ENCODE measurements at regions not wholly inside any gene's neighbourhood (a gene's known extent, or its start where the extent isn't known, plus 50 kb on each side); places are given as distances from the start of the nearest gene placed in this dataset.
"Not testable (repeated sequence)": the region's sequence is repeated elsewhere in the genome, so short reads cannot be mapped to it uniquely, and the experiment has no call there.

DNA sequence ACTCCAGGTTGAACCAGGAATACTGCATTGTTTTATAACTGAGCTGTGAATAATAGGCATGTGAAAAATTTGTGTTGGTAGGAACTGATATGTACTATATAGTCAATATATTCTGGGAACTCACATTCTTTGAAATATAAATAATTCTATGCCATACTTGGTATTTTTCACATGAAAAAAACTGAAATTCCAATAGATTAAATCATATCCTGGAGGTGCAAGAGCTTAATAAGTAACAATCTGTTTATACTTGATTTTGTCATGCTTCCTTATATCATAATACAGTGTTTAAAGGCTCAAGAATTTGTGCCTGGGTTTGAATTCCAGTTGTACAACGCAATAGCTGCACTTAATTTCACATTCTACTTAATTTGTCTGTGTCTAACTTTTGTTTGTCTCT lies 387.0 kb downstream of the USP25 start:
- no peak for DNase-seq (ENCODE audit: low spot score)

DNA sequence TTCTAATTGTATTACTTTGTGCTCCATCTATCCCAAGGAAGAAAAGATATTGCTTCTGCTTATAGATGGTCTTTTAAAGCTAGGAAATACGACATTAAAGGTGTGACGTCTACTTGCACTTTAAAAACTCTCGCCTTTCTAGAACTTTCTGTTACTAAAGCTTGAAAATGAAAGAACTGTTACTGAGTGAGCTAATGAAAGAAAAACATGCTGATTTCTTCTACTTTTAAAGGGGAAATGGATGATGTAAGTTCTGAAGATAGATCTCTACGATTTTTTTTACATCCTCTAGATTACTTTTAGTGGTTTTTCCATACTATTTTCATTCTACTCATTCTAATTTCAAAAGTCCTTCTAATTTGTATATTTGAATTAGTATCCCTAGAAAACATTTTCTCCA lies 387.5 kb downstream of the USP25 start:
- DNase-seq (ENCODE audit: low spot score) = no peak

DNA sequence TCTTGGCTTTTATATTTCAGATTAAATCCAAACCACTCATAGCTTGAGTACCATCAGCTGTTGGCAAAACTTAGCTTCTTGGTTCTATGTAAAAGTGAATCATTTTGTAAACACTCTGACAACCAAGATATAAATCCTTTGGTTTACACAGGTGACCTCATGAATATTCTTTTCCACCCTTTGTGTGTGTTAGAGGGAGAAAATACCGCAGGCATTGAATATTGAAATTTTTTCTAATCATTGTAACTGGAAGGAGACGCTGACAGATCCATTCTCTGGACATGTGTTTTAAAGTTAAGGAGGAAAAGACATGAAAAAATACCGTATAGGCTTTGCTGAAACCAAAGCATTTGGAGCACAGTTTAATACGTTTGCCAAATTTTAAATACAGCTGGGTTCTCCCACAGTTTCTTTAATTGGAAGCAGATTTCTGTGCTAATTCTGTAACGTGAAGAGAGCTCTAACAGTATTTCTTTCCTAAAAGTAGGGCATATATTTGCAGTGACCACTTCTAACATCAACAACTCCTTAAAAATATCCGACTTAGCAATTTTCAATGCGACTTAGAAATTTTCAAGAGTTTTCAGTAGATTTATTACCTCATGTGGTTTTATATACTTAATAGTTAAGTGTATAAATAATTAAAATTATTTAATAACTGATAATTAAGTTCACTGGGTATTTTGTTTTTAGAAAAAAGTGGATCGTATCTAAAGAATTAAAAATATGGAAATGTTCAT lies 388.2 kb downstream of the USP25 start:
- DNase-seq (ENCODE audit: low spot score) = no peak

DNA sequence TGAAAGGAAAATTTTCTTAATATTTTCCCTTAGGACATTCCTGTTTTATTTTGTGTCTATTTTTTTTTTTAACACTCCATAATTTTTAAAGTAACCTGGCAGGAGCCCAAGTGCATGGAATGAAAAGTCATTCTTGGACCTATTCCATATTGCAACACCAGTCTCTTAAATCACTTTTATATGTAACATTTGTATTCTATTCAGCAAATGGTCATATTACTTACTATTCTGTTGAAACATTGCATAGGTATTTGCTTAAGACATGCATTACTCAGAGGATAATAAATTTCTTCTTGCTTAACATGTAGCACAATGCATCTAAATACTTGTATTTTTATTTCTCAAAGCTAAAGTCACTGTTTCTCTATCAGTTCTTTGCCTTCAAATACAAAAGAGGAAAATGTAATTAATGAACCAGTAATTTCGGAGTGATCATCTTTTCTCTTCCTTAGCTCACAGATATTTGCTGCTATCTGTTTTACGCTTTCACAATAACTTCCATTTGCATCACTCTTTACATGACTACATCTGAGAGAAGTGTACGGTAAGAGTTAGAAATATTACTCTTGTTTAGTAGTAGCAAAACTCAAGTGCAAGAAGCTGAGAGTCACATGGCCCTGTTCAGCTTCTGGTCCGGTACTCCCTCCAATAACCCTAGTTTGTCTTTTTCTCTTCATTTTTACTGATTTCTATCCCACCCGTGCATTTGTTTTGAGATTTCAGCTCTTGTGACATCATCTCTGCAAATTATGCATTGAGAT lies 394.8 kb downstream of the USP25 start:
- no peak for DNase-seq (ENCODE audit: low spot score)

DNA sequence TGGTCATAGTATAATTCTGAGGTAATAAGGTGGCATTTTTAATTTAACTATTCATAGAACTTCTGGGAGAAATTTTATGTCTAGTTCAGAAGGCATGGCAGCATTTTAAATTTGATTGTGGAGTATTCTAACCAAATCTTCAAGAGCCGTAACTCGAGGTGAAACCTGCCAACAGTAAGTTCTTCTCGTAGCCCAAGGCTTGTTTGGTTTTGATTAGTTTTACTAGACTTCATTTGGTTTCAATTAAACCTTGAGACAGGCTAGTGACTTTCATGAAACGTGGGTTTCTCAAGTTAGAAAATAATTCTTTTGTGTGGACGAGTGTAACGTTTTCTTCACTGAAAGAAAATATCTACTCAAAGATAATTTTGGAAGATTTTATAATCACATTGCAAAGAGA lies 395.5 kb downstream of the USP25 start:
- DNase-seq (ENCODE audit: low spot score) = no peak

DNA sequence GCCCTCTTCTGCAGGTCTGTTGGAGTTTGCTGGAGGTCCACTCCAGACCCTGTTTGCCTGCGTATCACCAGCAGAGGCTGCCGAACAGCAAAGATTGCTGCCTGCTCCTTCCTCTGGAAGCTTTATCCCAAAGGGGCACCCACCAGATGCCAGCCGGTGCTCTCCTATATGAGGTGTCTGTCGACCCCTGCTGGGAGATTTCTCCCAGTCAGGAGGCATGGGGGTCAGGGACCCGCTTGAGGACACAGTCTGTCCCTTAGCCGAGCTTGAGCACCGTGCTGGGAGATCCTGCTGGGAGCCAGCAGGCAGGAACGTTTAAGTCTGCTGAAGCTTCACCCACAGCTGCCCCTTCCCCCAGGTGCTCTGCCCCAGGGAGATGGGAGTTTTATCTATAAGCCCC lies 402.7 kb downstream of the USP25 start:
- not testable (repeated sequence) for DNase-seq (ENCODE audit: low spot score)

DNA sequence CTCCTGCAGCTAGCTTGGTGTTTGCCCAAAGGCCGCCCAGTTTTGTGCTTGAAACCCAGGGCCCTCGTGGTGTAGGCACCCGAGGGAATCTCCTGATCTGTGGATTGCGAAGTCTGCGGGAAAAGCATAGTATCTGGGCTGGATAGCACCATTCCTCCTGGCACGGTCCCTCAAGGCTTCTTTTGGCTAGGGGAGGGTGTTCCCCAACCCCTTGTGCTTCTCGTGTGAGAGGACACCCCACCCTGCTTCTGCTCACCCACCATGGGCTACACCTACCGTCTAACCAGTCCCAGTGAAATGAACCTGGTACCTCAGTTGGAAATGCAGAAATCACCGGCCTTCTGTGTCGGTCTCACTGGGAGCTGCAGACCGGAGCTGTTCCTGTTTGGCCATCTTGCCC lies 403.5 kb downstream of the USP25 start:
- no peak for DNase-seq (ENCODE audit: low spot score)

DNA sequence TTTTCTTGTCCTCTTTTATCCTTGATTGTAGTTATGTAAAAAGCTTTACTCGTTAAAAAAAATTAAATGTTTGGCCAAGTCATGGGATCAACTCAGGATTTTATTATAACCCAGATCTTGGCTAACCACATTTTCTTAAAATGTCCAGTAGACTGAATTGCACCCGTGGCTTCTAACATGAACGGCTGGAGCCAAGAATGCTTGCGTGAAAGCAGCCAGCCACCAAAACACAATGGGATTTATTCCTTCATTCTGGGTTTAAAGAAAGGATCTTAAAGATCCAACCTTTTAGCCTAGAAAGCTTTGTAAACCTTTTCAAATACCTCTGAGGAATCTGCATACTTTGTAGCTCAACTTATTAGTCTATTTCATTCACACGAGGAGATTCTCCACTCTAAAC lies 404.4 kb downstream of the USP25 start:
- DNase-seq (ENCODE audit: low spot score) = no peak

DNA sequence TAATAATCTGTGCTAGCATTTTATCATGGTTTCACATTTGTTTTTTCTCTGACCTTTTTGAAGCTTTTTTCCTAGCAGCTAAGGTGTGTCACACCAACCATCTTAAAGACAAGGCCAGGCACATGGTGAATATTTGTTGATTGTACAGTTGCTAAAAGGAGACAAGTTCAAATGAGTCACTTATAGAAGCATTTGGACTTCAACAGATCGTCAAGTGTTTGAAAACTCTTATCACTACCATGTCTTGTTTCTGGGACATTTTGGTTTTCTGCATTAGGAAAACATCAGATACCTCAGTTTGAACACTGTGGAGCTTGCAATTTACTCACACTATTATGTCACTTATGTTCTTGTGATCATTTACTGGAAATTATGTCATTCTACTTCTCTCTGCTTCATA lies 407.3 kb downstream of the USP25 start:
- DNase-seq (ENCODE audit: low spot score) = no peak

DNA sequence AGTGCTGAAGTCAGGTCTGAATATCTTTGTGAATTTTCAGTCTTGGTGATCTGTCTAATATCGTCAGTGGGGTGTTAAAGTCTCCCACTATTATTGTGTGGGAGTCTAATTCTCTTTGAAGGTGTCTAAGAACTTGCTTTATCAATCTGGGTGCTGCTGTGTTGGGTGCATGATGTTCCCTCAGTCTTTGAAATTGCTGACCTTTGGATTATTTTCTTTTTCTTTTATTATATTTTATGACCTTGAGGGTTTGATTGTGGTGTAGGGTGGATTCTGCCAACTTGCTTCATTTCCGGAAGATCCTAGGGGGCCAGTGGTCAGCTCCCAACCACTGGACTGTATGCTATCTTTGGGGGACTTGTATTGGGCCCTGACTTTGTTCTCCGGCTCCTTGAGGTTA lies 415.3 kb downstream of the USP25 start:
- DNase-seq (ENCODE audit: low spot score) = no peak

DNA sequence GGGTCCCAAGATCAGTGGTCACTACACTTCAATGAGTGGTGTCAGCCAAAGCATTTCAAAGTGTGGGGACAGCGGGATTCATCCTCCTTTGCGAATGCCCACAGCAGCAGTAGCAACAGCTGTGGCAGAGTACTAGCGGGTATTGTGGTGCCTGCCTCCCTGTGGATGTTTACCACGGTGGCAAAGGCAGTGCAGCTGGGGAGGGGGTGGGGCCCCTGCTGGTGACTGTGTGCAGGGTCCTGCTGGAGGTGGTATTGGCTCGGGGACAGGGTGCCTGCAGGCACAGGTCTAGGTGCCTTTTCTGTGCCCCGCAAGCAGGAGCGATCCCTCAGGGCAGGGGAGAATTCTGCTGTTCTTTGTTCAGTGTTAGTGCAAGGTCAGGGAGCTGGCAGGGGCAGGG lies 415.7 kb downstream of the USP25 start:
- no peak for DNase-seq (ENCODE audit: low spot score)

DNA sequence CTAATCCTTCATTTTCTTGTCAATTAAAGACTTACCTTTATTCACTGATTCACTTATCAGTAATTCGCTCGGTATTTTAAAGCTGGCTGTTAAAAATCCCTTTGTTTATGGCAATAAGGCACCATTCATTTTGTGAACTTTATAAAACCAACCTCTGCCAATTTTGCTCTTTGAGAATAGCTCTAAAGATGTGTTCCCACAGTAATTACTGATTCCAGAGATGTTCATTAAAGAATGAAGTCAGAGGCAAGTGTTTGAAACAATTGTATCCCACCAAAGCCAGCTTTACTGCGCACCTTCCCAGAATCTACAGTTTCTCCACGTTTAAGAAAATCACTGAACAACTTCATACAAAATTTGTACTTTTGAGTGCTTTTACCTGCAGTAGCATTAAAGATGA lies 424.5 kb downstream of the USP25 start:
- DNase-seq (ENCODE audit: low spot score) = no peak

DNA sequence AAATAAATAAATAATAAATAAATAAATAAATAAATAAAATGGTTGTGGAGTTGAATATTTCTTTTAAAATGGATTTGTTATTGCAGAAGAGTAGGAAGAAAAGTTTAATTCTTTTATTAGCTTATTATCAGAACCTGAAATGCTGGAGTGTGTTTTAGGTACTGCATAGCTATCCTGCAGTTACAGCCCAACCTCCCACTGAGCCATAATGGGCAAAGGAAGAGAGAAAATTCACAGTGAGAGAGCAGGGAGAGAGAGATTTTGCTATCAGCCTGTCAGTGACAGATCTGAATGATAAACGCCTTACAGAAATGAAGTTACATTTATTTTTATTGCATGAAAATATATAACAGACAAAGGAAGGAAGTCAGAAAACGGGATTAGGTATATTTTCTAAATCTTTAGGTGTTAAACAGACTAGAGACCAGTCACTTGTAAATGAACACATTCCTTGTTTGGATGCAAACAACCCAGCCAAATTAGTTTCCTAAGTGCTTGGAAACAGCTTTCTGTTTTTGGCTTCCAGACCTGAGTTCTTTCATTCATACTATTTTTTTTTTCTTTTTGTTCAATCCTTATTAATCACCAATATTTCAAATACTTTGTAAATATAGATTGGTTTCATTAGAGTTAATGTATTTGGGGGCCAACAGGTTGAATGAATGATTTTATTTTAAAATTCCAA lies 425.3 kb downstream of the USP25 start:
- DNase-seq (ENCODE audit: low spot score) = no peak

DNA sequence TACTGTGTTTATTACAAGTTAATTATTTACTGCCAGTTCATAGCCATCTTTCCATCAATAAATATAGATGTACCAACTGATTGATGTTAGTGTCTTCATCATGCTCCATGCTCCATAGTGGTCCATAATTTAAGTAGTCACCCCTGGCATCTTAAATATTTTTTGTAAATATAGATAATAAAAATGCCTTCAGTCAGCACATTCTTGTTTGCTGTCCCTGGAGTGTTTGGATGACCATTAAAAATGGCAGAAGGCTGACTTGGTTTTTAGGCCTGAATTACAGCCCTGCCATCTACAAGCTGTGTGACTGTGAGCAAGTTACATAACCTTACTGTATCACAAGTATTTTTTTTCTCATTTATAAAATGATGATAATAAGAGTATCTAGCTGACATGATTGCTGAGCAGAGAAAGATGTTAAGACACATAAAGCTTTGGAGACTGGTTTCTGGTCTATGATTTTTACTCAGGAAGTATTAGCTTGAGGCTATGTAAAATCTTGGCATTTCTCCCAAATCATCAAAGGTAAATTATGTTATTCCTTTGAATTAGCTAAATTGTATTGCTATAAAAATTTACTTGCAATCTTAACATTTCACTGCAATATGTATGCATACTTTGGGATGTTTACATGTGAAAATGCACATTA lies 427.2 kb downstream of the USP25 start:
- no peak for DNase-seq (ENCODE audit: low spot score)

DNA sequence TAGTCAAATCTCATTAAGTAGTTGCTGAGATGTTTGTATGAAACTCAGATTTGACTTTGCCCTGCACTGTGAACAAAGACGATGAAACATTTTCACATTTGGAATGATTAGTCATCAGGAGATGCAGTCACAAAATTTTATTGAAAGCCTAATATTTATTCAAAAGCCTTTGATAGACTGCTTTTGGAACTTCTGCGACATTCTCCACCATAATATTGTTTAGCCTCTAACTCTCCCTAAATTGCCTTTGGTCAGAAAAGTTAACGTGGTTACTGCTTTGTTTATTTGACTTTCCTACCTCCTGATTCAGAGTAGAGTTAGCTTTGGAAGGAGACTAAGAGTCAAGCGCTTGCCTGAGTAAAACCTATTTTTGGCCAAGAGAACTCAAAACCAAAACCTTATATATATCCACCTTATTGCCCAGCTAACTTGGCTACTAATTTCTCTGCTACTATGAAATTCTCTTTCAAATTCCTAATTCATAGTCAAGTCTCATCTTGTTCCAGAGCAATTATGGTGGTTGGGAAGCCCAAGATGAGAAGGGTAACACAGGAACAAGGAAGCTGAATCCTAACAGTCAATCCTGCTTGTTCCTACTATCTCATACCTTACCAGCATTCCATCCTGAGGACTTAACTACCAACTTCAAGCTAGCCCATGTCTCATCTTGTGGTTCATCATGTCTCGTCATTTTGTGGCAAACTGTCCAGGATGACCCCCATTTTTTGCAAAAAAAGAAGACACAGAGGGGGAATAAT lies 429.6 kb downstream of the USP25 start:
- no peak for DNase-seq (ENCODE audit: low spot score)

DNA sequence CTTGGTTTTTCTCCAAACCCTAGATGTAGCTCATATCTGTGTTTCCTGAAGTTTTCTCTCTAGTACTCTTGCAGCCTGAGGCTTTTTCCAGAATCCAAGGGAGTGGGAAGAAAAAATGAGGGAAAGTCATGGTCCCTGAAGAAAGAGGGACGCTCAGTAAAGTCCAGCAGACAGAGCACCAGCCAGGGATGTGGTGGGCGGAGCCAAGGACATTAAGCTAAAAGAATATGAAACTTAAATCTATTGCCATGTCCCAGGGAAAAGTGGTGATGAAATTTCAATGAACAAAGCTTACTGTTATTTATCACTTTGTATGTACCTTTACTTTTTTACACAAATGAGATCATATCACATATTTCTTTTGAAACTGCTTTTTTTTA lies 430.2 kb downstream of the USP25 start:
- DNase-seq (ENCODE audit: low spot score) = no peak

DNA sequence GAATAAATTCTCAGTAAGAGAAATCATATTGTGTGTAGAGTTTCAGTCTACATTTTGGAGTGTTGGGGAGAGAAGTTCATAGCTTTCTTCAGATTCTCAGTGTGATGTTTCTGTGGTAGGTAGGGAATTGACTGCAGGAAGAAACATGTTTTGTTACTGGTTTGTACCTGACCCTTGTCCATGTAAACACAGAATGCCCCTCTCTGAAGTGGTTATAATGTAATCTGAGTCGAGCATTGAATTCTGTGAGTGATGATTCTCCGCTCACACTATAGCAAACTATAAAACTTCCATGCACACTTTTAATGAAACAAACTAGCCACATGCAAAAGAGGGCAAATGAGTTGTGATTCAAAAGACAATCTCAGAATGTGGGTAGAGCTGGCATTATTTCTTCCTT lies 433.2 kb downstream of the USP25 start:
- DNase-seq (ENCODE audit: low spot score) = no peak

DNA sequence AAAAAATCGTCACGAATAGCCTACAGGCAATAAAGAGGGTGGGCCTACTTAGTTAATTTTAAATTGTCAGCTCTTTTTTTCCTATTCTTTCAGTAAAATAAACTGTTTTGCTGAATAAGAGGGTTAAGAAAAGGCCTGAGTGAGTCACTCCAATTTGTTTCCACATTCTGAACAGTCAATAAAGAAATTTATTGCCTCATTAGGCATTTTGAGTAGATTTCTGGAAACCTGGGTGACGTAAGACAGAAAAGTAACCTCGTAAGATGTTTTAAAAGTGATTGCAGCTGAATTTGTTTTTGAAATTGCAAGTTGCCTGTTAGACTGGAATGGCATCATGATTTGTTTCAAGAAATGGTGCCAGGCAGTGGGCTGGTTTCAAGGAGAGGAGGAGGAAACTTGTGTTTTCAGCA lies 439.3 kb downstream of the USP25 start:
- no peak for DNase-seq (ENCODE audit: low spot score)

DNA sequence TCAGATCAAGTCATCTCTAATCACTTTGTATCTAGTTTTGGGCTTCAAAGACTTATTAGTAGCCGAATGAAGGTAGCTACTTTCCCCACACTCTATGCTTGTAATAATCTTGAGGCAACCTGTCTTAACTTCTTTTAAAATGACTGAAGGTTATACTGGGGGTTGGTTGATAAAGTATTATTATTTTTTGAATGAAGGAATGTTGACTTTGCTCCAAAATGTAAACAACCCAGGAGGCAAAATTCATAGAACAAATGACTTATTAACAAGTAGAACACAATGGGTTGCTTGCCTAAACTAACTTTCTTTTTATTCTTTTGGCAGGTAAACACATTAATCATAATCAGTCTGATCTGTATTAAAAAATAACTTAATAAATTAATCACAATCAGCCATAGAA lies 440.0 kb downstream of the USP25 start:
- DNase-seq (ENCODE audit: low spot score) = no peak

DNA sequence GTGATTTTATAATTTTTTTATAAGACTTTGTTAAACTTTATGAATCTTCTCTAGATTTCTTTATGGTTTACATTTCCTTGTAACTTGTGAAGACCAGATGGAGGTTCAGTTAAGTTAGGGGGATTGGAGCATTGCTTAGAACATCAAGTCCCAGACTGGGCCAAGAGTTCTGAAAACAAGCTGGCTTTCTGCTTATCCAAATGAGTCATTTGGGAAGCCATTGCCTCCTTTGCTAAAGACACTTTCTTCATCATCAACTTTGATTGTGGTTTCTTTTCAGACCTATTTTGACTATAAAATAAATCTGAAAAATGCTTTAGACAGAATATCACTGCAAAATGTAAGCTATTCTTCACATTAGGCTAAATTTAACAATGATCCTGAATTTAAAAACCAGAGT lies 446.8 kb downstream of the USP25 start:
- no peak for DNase-seq (ENCODE audit: low spot score)

DNA sequence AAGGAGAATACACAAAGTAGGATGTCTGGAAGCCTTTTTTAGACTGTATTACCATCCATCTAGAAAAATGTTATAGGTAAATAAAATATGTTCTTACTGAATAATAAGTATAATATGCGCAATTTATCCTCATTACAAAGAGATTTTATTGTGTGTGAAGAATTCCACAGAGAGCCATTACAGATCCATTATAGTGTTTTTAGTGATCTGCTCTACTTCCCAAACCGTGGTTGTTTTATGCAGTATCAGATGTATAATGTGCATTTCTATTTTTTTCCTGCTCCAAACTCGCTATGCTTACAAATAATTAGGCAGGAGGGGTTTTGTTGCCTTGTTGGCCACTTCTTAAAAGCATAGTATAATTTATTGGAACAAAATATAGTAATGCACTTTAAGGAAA lies 447.8 kb downstream of the USP25 start:
- DNase-seq (ENCODE audit: low spot score) = no peak

DNA sequence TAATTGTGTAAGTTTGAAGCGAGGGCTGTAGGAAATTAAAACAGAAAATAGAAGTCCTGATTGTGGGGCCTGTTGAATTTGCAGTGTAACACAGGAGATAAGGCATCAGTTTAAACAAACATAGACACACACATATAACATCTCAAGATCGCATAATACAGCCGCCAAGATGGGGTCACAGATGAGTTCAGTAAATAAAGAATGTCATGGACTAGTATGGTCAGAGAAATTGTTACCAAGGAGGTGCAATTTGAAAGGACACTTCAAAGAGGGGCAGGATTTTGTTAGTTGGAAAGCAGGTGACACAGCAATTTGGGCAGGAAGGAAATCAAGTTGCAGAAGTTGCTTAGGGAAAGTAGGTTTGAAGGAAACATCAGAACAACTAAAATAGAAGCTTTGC lies 450.0 kb downstream of the USP25 start:
- no peak for DNase-seq (ENCODE audit: low spot score)

All from D341Med (cell line).